ENCODE measurements at regions not wholly inside any gene's neighbourhood (a gene's known extent, or its start where the extent isn't known, plus 50 kb on each side); places are given as distances from the start of the nearest gene placed in this dataset.
A peak's percentile ranks its signal among the peaks of the same experiment; 100 is the strongest.

DNA sequence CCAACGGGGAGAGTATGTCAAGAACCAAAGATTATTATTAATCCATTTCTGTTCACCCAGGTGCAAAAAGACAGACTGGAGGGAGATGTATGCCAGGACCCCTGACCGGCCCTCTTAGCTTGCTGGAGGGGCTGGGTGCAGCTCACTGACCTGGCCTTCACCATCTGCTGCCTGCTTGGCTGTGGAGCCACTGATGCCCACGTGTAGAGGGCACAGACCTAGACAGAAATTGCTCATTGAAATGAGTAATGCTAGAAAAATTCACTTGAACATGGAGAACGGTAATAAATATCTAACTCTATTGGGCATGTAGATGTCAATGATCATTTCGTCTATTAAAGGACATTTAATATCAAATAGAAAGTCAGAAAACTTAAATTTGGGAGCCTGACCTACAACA is 58.8 kb upstream of the ERCC6L2 start:
- Histone ChIP-seq H3K9me3 (no peaks in the 10 kb centered on the region), H3K27me3 (no peaks in the 10 kb centered on the region), H3K27ac (peak overlapping the region in 2 of 4 donors; percentile 26 to 43), H3K4me1 (peaks cover 0 to 7% (median 0%) of the 10 kb centered on the region in 4 donors), H3K4me3 (no peak overlapping the region), H3K36me3 (peaks cover 0 to 41% (median 0%) of the 10 kb centered on the region in 3 donors)
- no peak for DNase-seq (ENCODE audit: low spot score in 2 of 2)
- 72 to 81% methylated on average over 5 of the region's 5 CpGs for WGBS, 2 donors
- TF ChIP-seq POLR2A (IDR thresholded peaks at IDR 0.05) (no peak), EP300 (IDR thresholded peaks at IDR 0.05) (no peak)
- TF ChIP-seq, protein P1, sequence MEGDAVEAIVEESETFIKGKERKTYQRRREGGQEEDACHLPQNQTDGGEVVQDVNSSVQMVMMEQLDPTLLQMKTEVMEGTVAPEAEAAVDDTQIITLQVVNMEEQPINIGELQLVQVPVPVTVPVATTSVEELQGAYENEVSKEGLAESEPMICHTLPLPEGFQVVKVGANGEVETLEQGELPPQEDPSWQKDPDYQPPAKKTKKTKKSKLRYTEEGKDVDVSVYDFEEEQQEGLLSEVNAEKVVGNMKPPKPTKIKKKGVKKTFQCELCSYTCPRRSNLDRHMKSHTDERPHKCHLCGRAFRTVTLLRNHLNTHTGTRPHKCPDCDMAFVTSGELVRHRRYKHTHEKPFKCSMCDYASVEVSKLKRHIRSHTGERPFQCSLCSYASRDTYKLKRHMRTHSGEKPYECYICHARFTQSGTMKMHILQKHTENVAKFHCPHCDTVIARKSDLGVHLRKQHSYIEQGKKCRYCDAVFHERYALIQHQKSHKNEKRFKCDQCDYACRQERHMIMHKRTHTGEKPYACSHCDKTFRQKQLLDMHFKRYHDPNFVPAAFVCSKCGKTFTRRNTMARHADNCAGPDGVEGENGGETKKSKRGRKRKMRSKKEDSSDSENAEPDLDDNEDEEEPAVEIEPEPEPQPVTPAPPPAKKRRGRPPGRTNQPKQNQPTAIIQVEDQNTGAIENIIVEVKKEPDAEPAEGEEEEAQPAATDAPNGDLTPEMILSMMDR (IDR thresholded peaks at IDR 0.05) = no peak

DNA sequence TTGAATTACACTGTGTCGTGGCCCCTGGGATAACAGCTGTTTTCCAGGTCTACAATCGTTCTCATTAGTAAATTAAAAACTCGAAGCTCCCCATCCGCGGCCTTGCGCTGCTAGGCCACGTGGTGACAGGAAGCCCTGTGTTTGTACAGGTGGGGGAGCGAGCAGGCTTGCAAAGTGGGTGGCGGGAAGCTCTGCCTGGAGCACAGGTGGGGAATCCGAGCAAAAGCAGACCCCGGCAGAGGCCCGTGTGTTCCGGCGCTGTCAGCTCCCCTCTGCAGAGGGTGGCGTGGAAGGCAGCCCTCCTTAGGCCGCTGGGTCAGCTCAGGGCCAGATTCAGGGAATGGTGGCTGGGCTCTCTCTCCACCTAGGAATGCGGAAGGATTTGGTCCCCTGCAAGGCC is 59.5 kb upstream of the ERCC6L2 start:
- WGBS, 2 donors = 71 to 77% methylated on average over 15 to 17 of the region's 17 CpGs
- Histone ChIP-seq H3K27me3 (no peaks in the 10 kb centered on the region), H3K27ac (peak overlapping the region in 2 of 4 donors; percentile 29 to 43), H3K4me3 (no peak overlapping the region), H3K4me1 (peaks cover 0 to 4% (median 0%) of the 10 kb centered on the region in 4 donors), H3K9me3 (no peaks in the 10 kb centered on the region), H3K36me3 (peaks cover 0 to 46% (median 0%) of the 10 kb centered on the region in 3 donors)
- no peak for DNase-seq (ENCODE audit: low spot score in 2 of 2)
- no peak for TF ChIP-seq EP300 (IDR thresholded peaks at IDR 0.05)
- TF ChIP-seq, protein P1 (IDR thresholded peaks at IDR 0.05) = no peak

DNA sequence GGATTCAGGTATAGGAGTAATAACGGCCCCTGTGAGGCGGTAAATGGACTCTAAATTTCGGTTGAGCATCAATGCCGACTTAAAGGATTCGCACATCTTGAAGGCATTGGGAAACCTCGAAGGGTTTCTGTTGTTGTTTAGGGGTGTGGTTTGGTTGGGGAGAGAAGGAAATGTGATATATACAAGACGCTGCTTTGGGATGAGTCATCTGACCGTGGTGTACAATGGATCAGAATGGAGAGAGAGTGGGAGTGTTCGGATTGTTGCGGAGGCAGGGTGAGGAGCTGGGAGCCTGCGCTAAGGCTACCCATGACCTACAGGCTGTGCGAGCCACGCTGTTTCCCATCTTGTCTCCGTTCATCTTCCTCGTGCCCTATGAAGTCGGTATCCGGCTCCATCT is 60.4 kb upstream of the ERCC6L2 start:
- 65 to 79% methylated on average over 17 of the region's 17 CpGs for WGBS, 2 donors
- H3K9me3 ChIP-seq = no peaks in the 10 kb centered on the region

DNA sequence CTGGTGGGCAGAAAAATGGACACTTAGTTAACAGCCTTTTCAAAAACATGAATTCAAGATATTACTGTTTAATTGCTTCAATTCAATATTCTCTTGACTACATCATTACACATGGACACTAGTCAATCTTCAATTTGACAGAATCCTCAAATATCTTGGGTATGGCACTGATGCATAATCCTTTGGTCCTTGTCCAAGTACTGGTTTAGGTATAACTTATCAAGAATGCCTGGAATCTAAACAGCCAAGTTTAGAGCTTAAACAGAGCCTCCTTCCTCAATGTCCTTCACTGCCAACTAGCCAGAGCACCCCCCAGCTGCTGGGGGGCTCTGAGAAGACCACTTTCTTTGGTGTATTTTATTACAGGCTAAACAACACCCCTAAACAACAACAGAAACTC is 61.6 kb upstream of the ERCC6L2 start:
- DNase-seq (ENCODE audit: low spot score in 2 of 2) = no peak
- Histone ChIP-seq H3K27me3 (no peaks in the 10 kb centered on the region), H3K9me3 (no peaks in the 10 kb centered on the region), H3K4me3 (no peak overlapping the region), H3K27ac (no peak overlapping the region), H3K36me3 (peaks cover 0 to 35% (median 0%) of the 10 kb centered on the region in 3 donors), H3K4me1 (peaks cover 0 to 4% (median 0%) of the 10 kb centered on the region in 4 donors)
- TF ChIP-seq POLR2A (IDR thresholded peaks at IDR 0.05) = no peak

More for the DNA sequence above, 60.4 kb upstream of the ERCC6L2 start:
- peaks cover 0 to 46% (median 0%) of the 10 kb centered on the region in 3 donors for H3K36me3 ChIP-seq
- peak in 1 of 2 donors; percentile 35 for DNase-seq (ENCODE audit: low spot score in 2 of 2)
- no peaks in the 10 kb centered on the region for H3K27me3 ChIP-seq
- H3K4me3 ChIP-seq = peak overlapping the region in 1 of 4 donors; percentile 7
- peak overlapping the region in 2 of 4 donors; percentile 29 to 54 for H3K27ac ChIP-seq
- TF ChIP-seq, protein P1 (IDR thresholded peaks at IDR 0.05) = no peak
- TF ChIP-seq EP300 (IDR thresholded peaks at IDR 0.05) = no peak
- TF ChIP-seq POLR2A (IDR thresholded peaks at IDR 0.05) = no peak
- H3K4me1 ChIP-seq = peaks cover 0 to 4% (median 0%) of the 10 kb centered on the region in 4 donors

DNA sequence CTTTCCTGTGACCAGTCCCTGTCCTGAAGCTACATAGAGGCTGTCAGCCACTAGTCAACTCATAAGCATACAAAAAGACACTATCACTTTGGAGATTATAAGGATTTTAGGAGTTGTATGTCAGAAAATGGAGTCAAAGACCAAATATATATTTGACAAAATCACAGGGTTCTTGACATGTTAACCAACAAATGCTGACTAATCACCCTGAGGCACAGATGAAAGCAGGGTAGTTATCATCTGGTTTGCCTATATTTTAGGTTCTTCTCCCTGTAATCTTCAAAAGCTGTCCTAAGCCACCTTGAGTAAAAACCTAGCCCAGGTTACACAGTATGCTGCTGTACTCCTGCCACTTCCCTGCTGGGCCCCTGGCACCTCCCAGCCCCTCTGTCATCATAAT is 64.7 kb upstream of the ERCC6L2 start:
- H3K36me3 ChIP-seq = peaks cover 0 to 32% (median 0%) of the 10 kb centered on the region in 3 donors
- no peak for DNase-seq (ENCODE audit: low spot score in 2 of 2)
- no peaks in the 10 kb centered on the region for H3K27me3 ChIP-seq
- no peak for TF ChIP-seq EP300 (IDR thresholded peaks at IDR 0.05)
- TF ChIP-seq, protein P1 (IDR thresholded peaks at IDR 0.05) = no peak
- TF ChIP-seq POLR2A (IDR thresholded peaks at IDR 0.05) = no peak
- no peak overlapping the region for H3K4me3 ChIP-seq
- no peaks in the 10 kb centered on the region for H3K9me3 ChIP-seq
- H3K27ac ChIP-seq = no peak overlapping the region
- H3K4me1 ChIP-seq = peaks cover 0 to 14% (median 5%) of the 10 kb centered on the region in 4 donors

DNA sequence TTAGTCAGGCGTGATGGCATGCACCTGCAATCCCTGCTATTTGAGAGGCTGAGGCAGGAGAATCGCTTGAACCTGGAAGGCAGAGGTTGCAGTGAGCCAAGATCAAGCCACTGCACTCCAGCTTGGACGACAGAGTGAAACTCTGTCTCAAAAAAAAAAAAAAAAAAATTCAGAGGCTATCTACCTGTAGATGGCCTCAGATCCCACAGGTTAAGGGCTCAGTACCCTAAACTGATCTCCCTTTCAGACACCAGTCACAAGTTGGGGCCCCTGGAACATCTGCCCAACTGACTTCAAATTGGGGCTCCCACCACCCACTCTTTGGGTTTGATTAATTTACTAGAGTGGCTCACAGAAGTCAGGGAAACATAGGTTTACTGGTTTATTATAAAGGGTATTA is 65.4 kb upstream of the ERCC6L2 start:
- DNase-seq (ENCODE audit: low spot score in 2 of 2) = no peak
- Histone ChIP-seq H3K27me3 (no peaks in the 10 kb centered on the region), H3K4me3 (no peak overlapping the region), H3K36me3 (peaks cover 0 to 32% (median 0%) of the 10 kb centered on the region in 3 donors), H3K27ac (no peak overlapping the region), H3K4me1 (peaks cover 0 to 10% (median 5%) of the 10 kb centered on the region in 4 donors), H3K9me3 (no peaks in the 10 kb centered on the region)
- TF ChIP-seq EP300 (IDR thresholded peaks at IDR 0.05) = no peak
- TF ChIP-seq, protein P1 (IDR thresholded peaks at IDR 0.05) = no peak
- TF ChIP-seq POLR2A (IDR thresholded peaks at IDR 0.05) = no peak
- WGBS, 2 donors = 87 to 93% methylated on average over 3 of the region's 3 CpGs
